ENCODE measurements at regions not wholly inside any gene's neighbourhood (a gene's known extent, or its start where the extent isn't known, plus 50 kb on each side); places are given as distances from the start of the nearest gene placed in this dataset.

DNA sequence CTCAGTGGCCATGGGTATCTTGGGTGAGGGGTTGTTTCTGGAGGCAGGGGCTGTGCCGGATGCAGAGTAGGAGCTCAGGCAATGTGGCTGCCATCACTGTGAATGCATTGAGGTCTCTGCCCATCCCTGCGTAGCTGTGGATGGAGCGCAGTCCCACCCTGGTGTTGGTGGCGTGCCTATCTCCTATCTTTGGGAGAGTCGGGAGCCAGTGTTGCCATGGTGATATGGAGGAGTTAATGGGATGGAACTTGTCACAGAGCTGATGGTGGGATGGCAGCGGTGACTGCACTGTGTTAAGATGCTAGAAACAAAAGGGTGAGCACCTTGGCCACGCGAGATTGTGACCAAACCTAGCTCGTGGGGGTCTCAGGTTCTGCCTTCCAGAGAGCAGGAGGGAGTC lies 197.3 kb downstream of the MELK start:
- no peak for DNase-seq (ENCODE audit: low spot score in 2 of 2)
- TF ChIP-seq, protein P1, sequence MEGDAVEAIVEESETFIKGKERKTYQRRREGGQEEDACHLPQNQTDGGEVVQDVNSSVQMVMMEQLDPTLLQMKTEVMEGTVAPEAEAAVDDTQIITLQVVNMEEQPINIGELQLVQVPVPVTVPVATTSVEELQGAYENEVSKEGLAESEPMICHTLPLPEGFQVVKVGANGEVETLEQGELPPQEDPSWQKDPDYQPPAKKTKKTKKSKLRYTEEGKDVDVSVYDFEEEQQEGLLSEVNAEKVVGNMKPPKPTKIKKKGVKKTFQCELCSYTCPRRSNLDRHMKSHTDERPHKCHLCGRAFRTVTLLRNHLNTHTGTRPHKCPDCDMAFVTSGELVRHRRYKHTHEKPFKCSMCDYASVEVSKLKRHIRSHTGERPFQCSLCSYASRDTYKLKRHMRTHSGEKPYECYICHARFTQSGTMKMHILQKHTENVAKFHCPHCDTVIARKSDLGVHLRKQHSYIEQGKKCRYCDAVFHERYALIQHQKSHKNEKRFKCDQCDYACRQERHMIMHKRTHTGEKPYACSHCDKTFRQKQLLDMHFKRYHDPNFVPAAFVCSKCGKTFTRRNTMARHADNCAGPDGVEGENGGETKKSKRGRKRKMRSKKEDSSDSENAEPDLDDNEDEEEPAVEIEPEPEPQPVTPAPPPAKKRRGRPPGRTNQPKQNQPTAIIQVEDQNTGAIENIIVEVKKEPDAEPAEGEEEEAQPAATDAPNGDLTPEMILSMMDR (IDR thresholded peaks at IDR 0.05): no peak
- TF ChIP-seq POLR2A (IDR thresholded peaks at IDR 0.05) (no peak), EP300 (IDR thresholded peaks at IDR 0.05) (no peak)
- Histone ChIP-seq H3K9me3 (no peaks in the 10 kb centered on the region), H3K4me3 (no peak overlapping the region), H3K4me1 (peaks cover 0 to 4% (median 0%) of the 10 kb centered on the region in 4 donors), H3K36me3 (no peaks in the 10 kb centered on the region), H3K27me3 (peaks cover 0 to 14% of the 10 kb centered on the region in 2 donors), H3K27ac (no peak overlapping the region)
- 76% methylated on average over 9 of the region's 9 CpGs for WGBS, 2 donors

DNA sequence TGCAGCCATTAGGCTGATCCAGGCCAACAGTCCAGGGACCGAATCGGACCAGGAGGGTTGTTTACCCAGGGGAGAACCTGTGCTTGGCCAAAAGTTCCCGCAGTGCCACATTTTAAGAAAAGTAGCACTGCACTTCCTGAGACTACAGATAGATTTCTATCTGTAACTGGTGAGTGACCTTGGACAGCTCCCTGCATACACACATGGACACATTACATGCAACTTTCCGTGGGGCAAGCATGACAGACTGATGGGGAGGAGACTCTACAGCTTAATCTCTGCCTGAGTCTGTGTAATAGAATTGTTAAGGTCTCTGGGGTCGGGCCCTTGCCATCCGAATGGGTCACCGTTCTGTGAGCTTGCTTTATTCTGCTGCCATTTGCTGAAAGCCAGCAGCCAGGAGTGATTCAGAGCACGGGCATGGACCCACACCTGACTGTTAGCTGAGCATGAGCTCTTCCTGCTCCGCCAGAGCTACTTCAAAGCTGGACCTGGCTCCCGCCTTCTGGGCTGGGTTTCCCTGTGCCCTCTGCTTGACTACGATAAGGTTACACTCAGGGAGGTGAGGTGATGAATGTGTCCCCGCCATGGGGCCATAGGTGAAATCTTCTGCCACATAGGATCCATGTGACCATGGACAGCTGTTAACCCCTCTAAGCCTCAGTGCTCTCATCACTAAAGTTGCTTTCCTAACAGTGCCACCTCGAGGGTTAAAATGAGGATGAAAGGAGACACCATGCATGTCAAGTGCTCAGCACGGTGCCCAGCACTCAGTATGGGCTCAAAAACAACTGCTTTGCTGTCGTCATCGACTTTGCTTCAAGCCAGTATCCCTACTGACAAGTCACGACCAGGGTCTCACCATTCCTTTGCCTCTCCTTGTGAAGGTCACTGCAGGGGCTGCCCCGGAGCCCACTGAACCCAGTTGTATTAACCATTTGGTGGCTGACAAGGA lies 200.0 kb downstream of the MELK start:
- 18 to 28% methylated on average over 12 to 13 of the region's 18 CpGs for WGBS, 2 donors
- no peak overlapping the region for H3K27ac ChIP-seq
- no peak overlapping the region for H3K4me3 ChIP-seq
- no peak for DNase-seq (ENCODE audit: low spot score in 2 of 2)
- H3K9me3 ChIP-seq: no peaks in the 10 kb centered on the region
- TF ChIP-seq EP300 (IDR thresholded peaks at IDR 0.05) (no peak), POLR2A (IDR thresholded peaks at IDR 0.05) (no peak)
- TF ChIP-seq, protein P1 (IDR thresholded peaks at IDR 0.05): no peak
- no peaks in the 10 kb centered on the region for H3K4me1 ChIP-seq
- no peaks in the 10 kb centered on the region for H3K36me3 ChIP-seq
- peaks cover 0 to 25% of the 10 kb centered on the region in 2 donors for H3K27me3 ChIP-seq

DNA sequence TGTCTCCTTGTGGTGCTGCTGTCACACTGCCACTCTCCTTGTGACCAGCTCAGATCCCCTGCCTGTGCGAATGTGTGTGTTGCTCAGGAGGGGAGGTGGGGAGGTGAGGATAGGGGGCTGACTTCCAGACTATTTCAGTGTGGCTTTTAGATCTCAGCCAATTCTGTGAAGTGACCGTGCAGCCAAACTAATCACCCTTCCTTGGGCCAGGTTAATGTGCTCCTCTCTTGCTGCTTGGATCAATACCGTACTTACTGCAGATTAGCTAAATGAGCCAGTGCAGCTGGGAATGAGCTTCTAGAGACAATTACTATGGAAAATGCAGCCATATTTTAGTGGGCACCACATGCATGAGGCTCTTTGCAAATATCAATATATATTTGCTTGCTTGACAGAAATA lies 206.0 kb downstream of the MELK start:
- Histone ChIP-seq H3K36me3 (no peaks in the 10 kb centered on the region), H3K9me3 (no peaks in the 10 kb centered on the region), H3K27ac (no peak overlapping the region), H3K4me3 (no peak overlapping the region), H3K4me1 (peaks cover 0 to 12% (median 0%) of the 10 kb centered on the region in 4 donors), H3K27me3 (peaks cover 0 to 45% of the 10 kb centered on the region in 2 donors)
- TF ChIP-seq, protein P1 (IDR thresholded peaks at IDR 0.05): no peak
- no peak for TF ChIP-seq EP300 (IDR thresholded peaks at IDR 0.05)
- TF ChIP-seq POLR2A (IDR thresholded peaks at IDR 0.05): no peak
- WGBS, 2 donors: 54 to 77% methylated on average over 3 of the region's 3 CpGs
- DNase-seq (ENCODE audit: low spot score in 2 of 2): no peak

DNA sequence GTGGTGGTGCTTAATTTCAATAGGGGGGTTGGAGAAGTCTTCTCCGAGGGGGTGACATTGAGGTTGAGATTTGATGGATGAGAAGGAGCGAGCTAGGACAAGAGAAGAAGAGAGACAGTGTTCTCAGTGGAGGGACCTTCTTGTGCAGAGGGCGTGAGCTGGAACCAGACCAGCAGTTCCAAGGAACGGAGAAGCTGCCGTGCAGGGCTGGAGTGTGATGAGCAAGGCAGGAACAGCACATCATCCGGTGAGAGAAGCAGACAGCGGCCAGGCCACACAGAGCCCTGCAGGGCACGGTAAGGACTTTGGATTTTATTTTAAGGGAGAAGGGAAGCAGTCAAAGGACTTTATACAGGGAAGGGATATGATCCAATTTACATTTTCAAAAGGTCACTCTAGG lies 206.9 kb downstream of the MELK start:
- Histone ChIP-seq H3K9me3 (no peaks in the 10 kb centered on the region), H3K4me1 (peaks cover 0 to 12% (median 0%) of the 10 kb centered on the region in 4 donors), H3K27me3 (peaks cover 0 to 39% of the 10 kb centered on the region in 2 donors), H3K36me3 (no peaks in the 10 kb centered on the region), H3K4me3 (no peak overlapping the region), H3K27ac (no peak overlapping the region)
- no peak for DNase-seq (ENCODE audit: low spot score in 2 of 2)
- WGBS, 2 donors: 35 to 40% methylated on average over 8 of the region's 8 CpGs
- TF ChIP-seq, protein P1 (IDR thresholded peaks at IDR 0.05): no peak
- TF ChIP-seq POLR2A (IDR thresholded peaks at IDR 0.05) (no peak), EP300 (IDR thresholded peaks at IDR 0.05) (no peak)

DNA sequence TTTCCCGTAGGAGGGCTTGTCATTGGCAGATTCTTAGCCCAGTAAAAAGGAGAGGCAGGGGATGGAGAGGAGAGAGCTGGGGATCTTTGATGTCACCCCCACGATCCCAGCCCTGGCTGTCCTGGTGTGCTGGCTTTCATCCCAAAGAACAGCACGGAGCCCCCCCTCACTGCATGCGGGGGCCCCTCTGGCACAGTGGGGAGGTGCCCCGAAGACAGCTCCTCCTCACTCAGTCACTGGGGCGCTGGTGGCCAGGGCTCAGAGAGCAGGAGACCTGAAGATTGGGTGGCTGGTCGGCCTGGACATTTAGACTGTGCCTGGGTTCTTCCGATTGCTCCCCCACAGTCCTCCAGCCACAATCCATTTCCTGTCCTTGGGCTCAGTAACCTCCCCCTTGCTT lies 207.5 kb downstream of the MELK start:
- H3K27ac ChIP-seq: no peak overlapping the region
- H3K4me1 ChIP-seq: peaks cover 0 to 12% (median 0%) of the 10 kb centered on the region in 4 donors
- DNase-seq (ENCODE audit: low spot score in 2 of 2): no peak
- H3K27me3 ChIP-seq: peaks cover 0 to 39% of the 10 kb centered on the region in 2 donors
- WGBS, 2 donors: 37 to 38% methylated on average over 8 of the region's 8 CpGs
- TF ChIP-seq, protein P1 (IDR thresholded peaks at IDR 0.05): no peak
- no peak for TF ChIP-seq POLR2A (IDR thresholded peaks at IDR 0.05)
- no peak for TF ChIP-seq EP300 (IDR thresholded peaks at IDR 0.05)
- no peaks in the 10 kb centered on the region for H3K36me3 ChIP-seq
- no peak overlapping the region for H3K4me3 ChIP-seq
- H3K9me3 ChIP-seq: no peaks in the 10 kb centered on the region
